ENCODE measurements at regions not wholly inside any gene's neighbourhood (a gene's known extent, or its start where the extent isn't known, plus 50 kb on each side); places are given as distances from the start of the nearest gene placed in this dataset.

DNA sequence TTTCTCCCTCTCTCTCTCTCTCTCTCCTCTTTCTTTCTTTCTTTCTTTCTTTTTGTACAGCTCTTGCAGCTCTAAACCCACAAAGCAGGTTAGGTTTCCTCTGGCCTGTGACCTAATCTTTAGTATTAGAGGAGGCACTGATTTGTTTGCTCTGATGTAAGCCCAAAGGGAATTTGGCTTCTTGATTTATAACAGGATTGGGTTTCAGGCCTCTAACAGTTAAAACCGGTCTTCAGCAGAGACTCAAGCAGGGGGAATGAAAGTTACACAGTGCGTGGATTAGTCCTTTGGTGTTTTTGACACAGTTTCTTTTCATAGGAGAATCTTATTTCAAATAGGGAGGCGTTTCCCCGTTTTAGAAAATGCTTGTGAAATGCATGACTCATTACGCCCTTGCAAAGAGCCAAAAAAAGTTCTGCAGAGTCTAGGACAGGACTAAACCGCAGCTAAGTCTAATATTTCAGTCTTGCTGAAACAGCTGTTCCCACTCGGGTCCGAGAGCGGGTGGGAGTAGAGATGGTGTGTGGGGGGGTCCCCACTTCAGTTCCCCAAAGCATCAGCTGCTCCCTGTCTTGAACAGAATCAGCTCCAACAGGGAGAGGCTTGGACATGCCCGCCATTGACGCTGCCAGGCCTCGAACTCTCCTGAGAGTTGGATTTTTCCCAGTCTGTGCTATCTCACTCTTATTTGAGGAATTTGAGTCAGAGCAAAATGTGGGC is 296.5 kb upstream of the PITRM1 start:
- TF ChIP-seq, protein P1, sequence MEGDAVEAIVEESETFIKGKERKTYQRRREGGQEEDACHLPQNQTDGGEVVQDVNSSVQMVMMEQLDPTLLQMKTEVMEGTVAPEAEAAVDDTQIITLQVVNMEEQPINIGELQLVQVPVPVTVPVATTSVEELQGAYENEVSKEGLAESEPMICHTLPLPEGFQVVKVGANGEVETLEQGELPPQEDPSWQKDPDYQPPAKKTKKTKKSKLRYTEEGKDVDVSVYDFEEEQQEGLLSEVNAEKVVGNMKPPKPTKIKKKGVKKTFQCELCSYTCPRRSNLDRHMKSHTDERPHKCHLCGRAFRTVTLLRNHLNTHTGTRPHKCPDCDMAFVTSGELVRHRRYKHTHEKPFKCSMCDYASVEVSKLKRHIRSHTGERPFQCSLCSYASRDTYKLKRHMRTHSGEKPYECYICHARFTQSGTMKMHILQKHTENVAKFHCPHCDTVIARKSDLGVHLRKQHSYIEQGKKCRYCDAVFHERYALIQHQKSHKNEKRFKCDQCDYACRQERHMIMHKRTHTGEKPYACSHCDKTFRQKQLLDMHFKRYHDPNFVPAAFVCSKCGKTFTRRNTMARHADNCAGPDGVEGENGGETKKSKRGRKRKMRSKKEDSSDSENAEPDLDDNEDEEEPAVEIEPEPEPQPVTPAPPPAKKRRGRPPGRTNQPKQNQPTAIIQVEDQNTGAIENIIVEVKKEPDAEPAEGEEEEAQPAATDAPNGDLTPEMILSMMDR (IDR thresholded peaks at IDR 0.05), result no peak
- peak in 2 of 4 donors; percentile 38 to 49 for TF ChIP-seq POLR2A (IDR thresholded peaks at IDR 0.05)
